ENCODE measurements at regions not wholly inside any gene's neighbourhood (a gene's known extent, or its start where the extent isn't known, plus 50 kb on each side); places are given as distances from the start of the nearest gene placed in this dataset.

DNA sequence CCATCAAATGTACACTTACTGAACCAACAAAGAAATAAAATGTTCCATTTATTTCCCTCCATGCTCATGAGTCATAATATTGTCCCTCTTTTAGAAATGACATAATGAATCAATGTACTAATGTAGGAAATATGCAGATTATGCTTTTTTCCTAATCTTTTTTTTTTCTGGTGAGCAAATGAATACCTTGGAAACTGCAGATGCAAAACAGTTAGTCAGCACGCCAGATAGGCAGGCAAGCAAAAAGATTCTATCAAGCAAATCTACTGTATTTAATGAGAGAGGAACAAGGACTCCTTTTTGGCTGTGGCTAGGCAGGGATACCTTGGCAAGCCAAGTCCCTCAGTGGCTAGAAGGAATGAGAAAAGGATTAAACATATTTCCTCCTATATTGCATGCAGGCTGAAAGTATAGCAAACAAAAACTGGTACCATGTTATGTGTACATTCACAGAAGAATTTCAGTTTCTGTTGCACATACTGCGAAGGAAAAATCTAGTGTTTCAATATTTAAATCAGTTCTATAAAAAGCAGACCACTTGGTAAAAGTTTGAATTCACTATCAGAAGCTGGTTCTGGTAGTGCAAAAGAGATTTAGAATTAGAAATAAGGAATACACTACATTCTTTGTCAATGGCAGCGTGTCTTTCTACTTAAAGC lies 605.4 kb downstream of the TLE1 start:
- no peak for DNase-seq
- no peak overlapping the region for H3K4me3 Mint-ChIP-seq (ENCODE audit: unreplicated experiment)
- no peak overlapping the region for H3K27ac Mint-ChIP-seq (ENCODE audit: unreplicated experiment)

GRCh38 chr9:81083067-81083466 lies 606.3 kb downstream of the TLE1 start:
- Mint-ChIP-seq H3K36me3 (ENCODE audit: unreplicated experiment) (no peaks in the 10 kb centered on the region), H3K4me3 (ENCODE audit: unreplicated experiment) (no peak overlapping the region), H3K27ac (ENCODE audit: unreplicated experiment) (no peak overlapping the region), H3K4me1 (ENCODE audit: low read depth, unreplicated experiment) (no peaks in the 10 kb centered on the region), H3K9me3 (ENCODE audit: unreplicated experiment) (no peaks in the 10 kb centered on the region), H3K27me3 (ENCODE audit: unreplicated experiment) (no peaks in the 10 kb centered on the region)
- DNase-seq, result no peak
- TF ChIP-seq CTCF (IDR thresholded peaks at IDR 0.05; ENCODE audit: partially characterized antibody, unreplicated experiment), result peak; percentile 17

More for the DNA sequence above, 605.4 kb downstream of the TLE1 start:
- Mint-ChIP-seq H3K4me1 (ENCODE audit: low read depth, unreplicated experiment) (no peaks in the 10 kb centered on the region), H3K27me3 (ENCODE audit: unreplicated experiment) (no peaks in the 10 kb centered on the region), H3K36me3 (ENCODE audit: unreplicated experiment) (no peaks in the 10 kb centered on the region), H3K9me3 (ENCODE audit: unreplicated experiment) (no peaks in the 10 kb centered on the region)
- TF ChIP-seq CTCF (IDR thresholded peaks at IDR 0.05; ENCODE audit: partially characterized antibody, unreplicated experiment), result no peak

DNA sequence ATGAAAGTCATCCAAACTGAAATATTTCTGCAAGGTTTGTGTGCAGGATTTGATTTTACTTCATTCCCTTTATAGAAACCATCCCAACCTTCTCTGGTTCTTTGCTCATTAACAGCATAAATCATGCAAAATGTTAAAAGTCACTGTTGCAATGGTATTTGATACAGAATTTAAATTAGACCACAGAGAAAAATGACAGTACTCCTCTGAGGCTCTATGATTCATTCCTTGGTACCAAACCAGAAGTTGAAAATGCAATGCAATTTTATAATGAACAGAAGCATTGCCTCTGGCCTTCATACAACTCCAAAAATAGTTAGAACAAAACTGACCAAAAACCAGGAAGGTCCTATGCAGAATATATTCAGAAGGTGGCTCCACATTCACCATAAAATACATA lies 607.1 kb downstream of the TLE1 start:
- Mint-ChIP-seq H3K4me1 (ENCODE audit: low read depth, unreplicated experiment) (no peaks in the 10 kb centered on the region), H3K9me3 (ENCODE audit: unreplicated experiment) (no peaks in the 10 kb centered on the region), H3K4me3 (ENCODE audit: unreplicated experiment) (no peak overlapping the region), H3K36me3 (ENCODE audit: unreplicated experiment) (no peaks in the 10 kb centered on the region), H3K27me3 (ENCODE audit: unreplicated experiment) (no peaks in the 10 kb centered on the region), H3K27ac (ENCODE audit: unreplicated experiment) (no peak overlapping the region)
- TF ChIP-seq CTCF (IDR thresholded peaks at IDR 0.05; ENCODE audit: partially characterized antibody, unreplicated experiment), result no peak
- no peak for DNase-seq

DNA sequence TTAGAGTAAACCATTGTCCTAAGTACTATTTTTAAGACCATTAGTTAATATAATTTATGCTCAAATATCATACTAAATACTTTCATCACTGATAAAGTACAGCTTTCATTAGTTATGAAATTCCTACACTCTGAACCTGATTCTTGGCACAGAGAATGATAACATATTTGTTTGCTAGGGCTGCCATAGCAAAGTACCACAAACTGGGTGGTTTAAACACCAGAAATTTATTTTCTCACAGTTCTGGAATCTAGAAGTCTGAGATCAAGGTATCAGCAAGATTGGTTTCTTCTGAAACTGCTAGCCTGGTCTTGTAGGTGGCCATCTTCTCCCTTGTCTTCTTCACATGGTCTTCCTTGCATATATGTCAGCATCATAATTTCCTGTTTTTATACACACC lies 608.4 kb downstream of the TLE1 start:
- no peaks in the 10 kb centered on the region for H3K4me1 Mint-ChIP-seq (ENCODE audit: low read depth, unreplicated experiment)
- no peaks in the 10 kb centered on the region for H3K9me3 Mint-ChIP-seq (ENCODE audit: unreplicated experiment)
- TF ChIP-seq CTCF (IDR thresholded peaks at IDR 0.05; ENCODE audit: partially characterized antibody, unreplicated experiment), result no peak
- H3K27ac Mint-ChIP-seq (ENCODE audit: unreplicated experiment), result no peak overlapping the region
- H3K4me3 Mint-ChIP-seq (ENCODE audit: unreplicated experiment), result no peak overlapping the region
- no peak for DNase-seq
- no peaks in the 10 kb centered on the region for H3K36me3 Mint-ChIP-seq (ENCODE audit: unreplicated experiment)
- no peaks in the 10 kb centered on the region for H3K27me3 Mint-ChIP-seq (ENCODE audit: unreplicated experiment)

DNA sequence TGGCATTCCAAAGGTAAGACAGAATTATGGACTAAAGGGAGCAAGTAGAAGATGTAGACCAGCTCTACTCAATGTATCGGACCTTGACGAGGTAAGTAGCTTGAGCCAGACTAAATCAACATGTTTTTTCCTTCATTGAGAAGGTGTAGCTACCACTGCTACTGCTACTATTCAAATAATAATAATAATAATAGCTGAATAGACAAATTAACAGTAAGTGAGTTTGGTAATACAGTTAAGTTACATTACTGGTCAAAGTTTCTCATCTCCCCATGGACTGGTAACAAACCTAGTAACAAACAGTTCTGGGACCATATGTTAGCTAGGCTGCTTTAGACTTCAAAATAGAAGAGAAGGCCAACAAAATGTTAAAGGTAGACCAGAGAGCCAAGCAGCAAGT lies 609.2 kb downstream of the TLE1 start:
- Mint-ChIP-seq H3K4me1 (ENCODE audit: low read depth, unreplicated experiment) (no peaks in the 10 kb centered on the region), H3K36me3 (ENCODE audit: unreplicated experiment) (no peaks in the 10 kb centered on the region), H3K27me3 (ENCODE audit: unreplicated experiment) (no peaks in the 10 kb centered on the region), H3K27ac (ENCODE audit: unreplicated experiment) (no peak overlapping the region), H3K4me3 (ENCODE audit: unreplicated experiment) (no peak overlapping the region), H3K9me3 (ENCODE audit: unreplicated experiment) (no peaks in the 10 kb centered on the region)
- no peak for TF ChIP-seq CTCF (IDR thresholded peaks at IDR 0.05; ENCODE audit: partially characterized antibody, unreplicated experiment)
- DNase-seq, result no peak
